ENCODE measurements at regions not wholly inside any gene's neighbourhood (a gene's known extent, or its start where the extent isn't known, plus 50 kb on each side); places are given as distances from the start of the nearest gene placed in this dataset.

DNA sequence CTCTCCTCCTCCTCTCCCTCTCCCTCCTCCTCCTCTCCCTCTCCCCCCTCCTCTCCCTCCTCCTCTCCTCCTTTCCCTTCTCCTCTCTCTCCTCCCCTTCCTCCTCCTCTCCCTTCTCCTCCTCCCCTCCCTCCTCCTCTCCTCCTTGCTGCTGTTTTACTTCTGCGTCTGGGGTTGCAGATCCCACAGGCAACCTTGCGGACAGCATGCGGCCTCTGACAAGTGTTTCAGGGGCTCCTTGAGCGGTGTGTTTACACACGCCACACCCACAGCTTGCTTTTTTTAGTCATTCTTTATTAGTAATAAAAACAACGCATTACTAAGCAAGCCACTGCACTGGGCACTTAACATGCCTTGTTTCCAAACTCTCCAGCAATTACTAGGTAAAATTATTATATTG lies 81.9 kb downstream of the TFAP2C start:
- ChIA-PET POLR2A (no interaction called here), CTCF (no interaction called here)
- Histone ChIP-seq H3K4me1 (ENCODE audit: insufficient read depth, low read length) (no peaks in the 10 kb centered on the region), H3K4me3 (ENCODE audit: low read length) (no peak overlapping the region), H3K9me3 (ENCODE audit: control insufficient read depth in 1 of 2, insufficient read depth in 1 of 2, low read length in 2 of 2) (peaks cover 0 to 24% of the 10 kb centered on the region in 2 experiments), H3K36me3 (ENCODE audit: insufficient read depth, low read length) (no peaks in the 10 kb centered on the region), H3K27me3 (ENCODE audit: control insufficient read depth in 1 of 2, insufficient read depth in 2 of 2, low read length in 2 of 2) (peaks cover 0 to 2% of the 10 kb centered on the region in 2 experiments), H3K27ac (ENCODE audit: low read depth in 1 of 2, low read length in 2 of 2) (no peak overlapping the region)
- no peak overlapping the region for H3K4me3 Mint-ChIP-seq
- no peak overlapping the region for H3K27ac Mint-ChIP-seq
- TF ChIP-seq, protein P1, sequence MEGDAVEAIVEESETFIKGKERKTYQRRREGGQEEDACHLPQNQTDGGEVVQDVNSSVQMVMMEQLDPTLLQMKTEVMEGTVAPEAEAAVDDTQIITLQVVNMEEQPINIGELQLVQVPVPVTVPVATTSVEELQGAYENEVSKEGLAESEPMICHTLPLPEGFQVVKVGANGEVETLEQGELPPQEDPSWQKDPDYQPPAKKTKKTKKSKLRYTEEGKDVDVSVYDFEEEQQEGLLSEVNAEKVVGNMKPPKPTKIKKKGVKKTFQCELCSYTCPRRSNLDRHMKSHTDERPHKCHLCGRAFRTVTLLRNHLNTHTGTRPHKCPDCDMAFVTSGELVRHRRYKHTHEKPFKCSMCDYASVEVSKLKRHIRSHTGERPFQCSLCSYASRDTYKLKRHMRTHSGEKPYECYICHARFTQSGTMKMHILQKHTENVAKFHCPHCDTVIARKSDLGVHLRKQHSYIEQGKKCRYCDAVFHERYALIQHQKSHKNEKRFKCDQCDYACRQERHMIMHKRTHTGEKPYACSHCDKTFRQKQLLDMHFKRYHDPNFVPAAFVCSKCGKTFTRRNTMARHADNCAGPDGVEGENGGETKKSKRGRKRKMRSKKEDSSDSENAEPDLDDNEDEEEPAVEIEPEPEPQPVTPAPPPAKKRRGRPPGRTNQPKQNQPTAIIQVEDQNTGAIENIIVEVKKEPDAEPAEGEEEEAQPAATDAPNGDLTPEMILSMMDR (IDR thresholded peaks at IDR 0.05) = no peak
- no peaks in the 10 kb centered on the region for H3K4me1 Mint-ChIP-seq (ENCODE audit: low read depth)
- H3K36me3 Mint-ChIP-seq (ENCODE audit: low read depth) = no peaks in the 10 kb centered on the region
- intact Hi-C loops (cut with DNase I, micrococcal nuclease) = no loop called here
- no peak for ATAC-seq (ENCODE audit: poor library complexity)
- no peak for DNase-seq
- H3K9me3 Mint-ChIP-seq = peaks cover 2% of the 10 kb centered on the region
- H3K27me3 Mint-ChIP-seq = peaks cover 12% of the 10 kb centered on the region

DNA sequence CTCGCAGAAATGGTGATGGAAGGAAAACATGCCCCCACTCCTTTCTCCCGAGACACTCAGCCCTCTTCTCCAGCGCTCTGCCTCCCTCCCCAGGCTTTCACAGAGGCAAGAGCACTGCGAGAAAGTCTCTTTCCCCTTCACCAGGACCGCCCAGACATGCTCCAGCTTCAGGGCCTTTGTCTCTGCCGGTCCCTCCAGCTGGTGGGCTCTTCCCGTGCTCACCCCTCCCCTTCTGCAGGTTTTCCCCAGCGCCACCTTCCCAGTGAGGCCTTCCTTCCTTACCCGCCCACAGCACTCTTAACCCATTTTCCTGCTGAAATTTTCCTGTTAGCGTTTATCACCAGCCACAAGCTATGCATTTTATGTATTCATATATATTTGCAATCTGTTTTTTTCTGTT lies 86.2 kb downstream of the TFAP2C start:
- intact Hi-C loops (cut with DNase I, micrococcal nuclease) = no loop called here
- Histone ChIP-seq H3K27ac (ENCODE audit: low read depth in 1 of 2, low read length in 2 of 2) (no peak overlapping the region), H3K4me3 (ENCODE audit: low read length) (no peak overlapping the region), H3K36me3 (ENCODE audit: insufficient read depth, low read length) (no peaks in the 10 kb centered on the region), H3K4me1 (ENCODE audit: insufficient read depth, low read length) (no peaks in the 10 kb centered on the region), H3K27me3 (ENCODE audit: control insufficient read depth in 1 of 2, insufficient read depth in 2 of 2, low read length in 2 of 2) (peaks cover 0 to 2% of the 10 kb centered on the region in 2 experiments), H3K9me3 (ENCODE audit: control insufficient read depth in 1 of 2, insufficient read depth in 1 of 2, low read length in 2 of 2) (peaks cover 0 to 14% of the 10 kb centered on the region in 2 experiments)
- TF ChIP-seq, protein P1 (IDR thresholded peaks at IDR 0.05) = no peak
- ATAC-seq (ENCODE audit: poor library complexity) (no peak), DNase-seq (no peak)
- no peak overlapping the region for H3K27ac Mint-ChIP-seq
- ChIA-PET POLR2A (no interaction called here), CTCF (no interaction called here)
- H3K4me3 Mint-ChIP-seq = no peak overlapping the region
- H3K9me3 Mint-ChIP-seq = peaks cover 2% of the 10 kb centered on the region
- H3K27me3 Mint-ChIP-seq = peaks cover 11% of the 10 kb centered on the region
- no peaks in the 10 kb centered on the region for H3K36me3 Mint-ChIP-seq (ENCODE audit: low read depth)
- no peaks in the 10 kb centered on the region for H3K4me1 Mint-ChIP-seq (ENCODE audit: low read depth)

DNA sequence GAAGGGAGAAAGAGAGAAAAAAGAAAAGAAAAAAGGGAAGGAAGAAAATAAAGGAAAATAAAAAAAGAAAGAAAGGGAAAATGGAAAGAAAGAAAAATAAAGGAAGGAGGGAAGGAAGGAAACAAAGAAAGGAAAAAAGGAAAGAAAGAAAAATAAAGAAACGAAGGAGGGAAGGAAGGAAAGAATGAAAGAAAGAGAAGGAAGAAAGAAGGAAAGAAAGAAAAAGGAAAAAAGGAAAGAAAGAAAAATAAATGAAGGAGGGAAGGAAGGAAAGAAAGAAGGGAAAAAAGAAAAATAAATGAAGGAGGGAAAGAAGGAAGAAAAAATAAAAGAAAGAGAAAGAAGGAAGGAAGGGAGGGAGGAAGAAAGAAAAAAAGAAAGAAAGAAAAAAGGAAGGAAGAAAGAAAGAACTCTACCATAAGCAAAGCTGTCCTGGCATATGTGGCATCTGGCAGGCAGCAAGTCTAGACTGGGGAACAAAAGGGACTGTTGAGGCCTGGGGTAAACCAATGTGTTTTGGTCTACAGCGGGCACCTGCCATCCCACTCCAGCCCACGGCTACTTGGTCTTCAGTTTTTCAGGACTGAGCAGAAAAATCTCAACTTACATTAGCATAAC lies 86.9 kb downstream of the TFAP2C start:
- Mint-ChIP-seq H3K4me3 (no peak overlapping the region), H3K36me3 (ENCODE audit: low read depth) (no peaks in the 10 kb centered on the region), H3K27ac (no peak overlapping the region), H3K9me3 (peaks cover 2% of the 10 kb centered on the region), H3K4me1 (ENCODE audit: low read depth) (no peaks in the 10 kb centered on the region), H3K27me3 (peaks cover 11% of the 10 kb centered on the region)
- no peak overlapping the region for H3K4me3 ChIP-seq (ENCODE audit: low read length)
- H3K36me3 ChIP-seq (ENCODE audit: insufficient read depth, low read length) = no peaks in the 10 kb centered on the region
- peaks cover 0 to 14% of the 10 kb centered on the region in 2 experiments for H3K9me3 ChIP-seq (ENCODE audit: control insufficient read depth in 1 of 2, insufficient read depth in 1 of 2, low read length in 2 of 2)
- DNase-seq = no peak
- TF ChIP-seq, protein P1 (IDR thresholded peaks at IDR 0.05) = no peak
- no peak overlapping the region for H3K27ac ChIP-seq (ENCODE audit: low read depth in 1 of 2, low read length in 2 of 2)
- ChIA-PET CTCF (no interaction called here), POLR2A (no interaction called here)
- H3K27me3 ChIP-seq (ENCODE audit: control insufficient read depth in 1 of 2, insufficient read depth in 2 of 2, low read length in 2 of 2) = peaks cover 0 to 2% of the 10 kb centered on the region in 2 experiments
- no peak for ATAC-seq (ENCODE audit: poor library complexity)
- intact Hi-C loops (cut with DNase I, micrococcal nuclease) = no loop called here
- H3K4me1 ChIP-seq (ENCODE audit: insufficient read depth, low read length) = no peaks in the 10 kb centered on the region

Measured in CD4-positive, alpha-beta T cell (primary cell).